ENCODE measurements at regions not wholly inside any gene's neighbourhood (a gene's known extent, or its start where the extent isn't known, plus 50 kb on each side); places are given as distances from the start of the nearest gene placed in this dataset.
"Not testable (repeated sequence)": the region's sequence is repeated elsewhere in the genome, so short reads cannot be mapped to it uniquely, and the experiment has no call there.

DNA sequence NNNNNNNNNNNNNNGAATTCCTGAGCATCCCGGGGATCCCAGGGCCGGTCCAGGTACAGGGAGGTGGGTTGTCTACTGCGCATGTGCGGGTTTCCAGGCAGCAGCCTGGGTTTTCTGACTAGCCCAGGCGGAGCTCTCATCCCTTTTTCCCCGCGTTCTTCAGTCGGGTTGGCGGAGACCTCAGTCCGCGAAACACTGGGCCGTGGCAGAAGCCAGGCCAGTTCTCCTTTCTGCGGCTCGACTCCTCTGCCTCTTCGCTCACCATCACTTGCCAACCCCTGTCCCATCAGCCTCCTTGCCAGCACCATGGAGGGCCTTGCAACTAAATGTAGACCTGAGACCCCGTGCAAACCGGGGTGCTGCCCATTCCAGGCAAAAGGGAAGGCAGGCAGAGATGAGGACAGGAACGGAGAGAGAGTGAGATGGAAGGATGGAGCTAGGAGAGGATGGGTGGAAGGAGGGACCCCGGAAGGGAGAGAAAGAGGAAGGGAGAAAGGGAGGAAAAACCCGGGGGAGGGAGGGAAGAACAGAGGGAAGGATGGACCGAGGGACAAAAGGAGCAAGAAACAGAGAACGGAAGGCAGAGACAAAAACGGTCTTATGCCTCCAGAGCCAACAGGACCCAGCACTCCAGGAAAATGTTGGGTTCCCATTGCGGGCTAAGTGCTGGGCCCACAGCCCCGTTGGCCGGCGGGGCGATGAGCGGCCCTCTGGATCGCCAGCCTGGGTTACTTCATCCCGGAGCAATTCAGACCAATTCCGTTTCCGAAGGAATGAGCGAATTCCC, 445.4 kb upstream of the DEFB115 start:
- DNase-seq (ENCODE audit: low read depth): peak; percentile 77

DNA sequence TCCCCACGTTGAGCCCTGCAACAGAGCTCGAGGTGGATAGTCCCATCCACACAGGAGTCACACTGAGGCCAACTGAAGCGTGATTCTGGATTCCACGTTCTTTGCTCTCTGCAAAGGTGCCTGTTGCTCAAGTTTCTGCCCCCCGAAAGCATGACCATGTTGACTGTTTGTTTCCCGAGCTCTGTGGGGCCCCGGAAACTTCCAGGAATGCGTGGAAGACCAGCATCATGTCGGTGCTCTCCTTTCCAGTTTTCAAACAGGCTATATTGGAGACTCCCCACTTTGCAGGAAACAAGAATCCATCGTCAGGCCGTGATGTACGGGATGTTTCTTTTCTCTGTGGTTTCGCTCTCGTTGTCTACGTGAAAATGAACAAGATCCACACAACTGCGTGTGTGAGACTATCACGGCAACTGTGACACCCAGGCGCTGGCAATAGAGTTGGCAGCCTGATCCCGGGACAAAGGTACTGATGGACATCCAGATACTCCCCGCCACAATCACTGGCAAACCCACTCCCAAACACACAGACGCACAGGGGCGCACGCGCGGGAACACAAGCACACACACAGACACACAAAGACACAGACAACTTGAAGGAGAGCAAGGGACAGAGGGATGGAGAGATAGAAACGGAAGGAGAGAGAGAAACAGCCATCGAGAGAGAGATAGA, 444.6 kb upstream of the DEFB115 start:
- no peak for DNase-seq (ENCODE audit: low read depth)

DNA sequence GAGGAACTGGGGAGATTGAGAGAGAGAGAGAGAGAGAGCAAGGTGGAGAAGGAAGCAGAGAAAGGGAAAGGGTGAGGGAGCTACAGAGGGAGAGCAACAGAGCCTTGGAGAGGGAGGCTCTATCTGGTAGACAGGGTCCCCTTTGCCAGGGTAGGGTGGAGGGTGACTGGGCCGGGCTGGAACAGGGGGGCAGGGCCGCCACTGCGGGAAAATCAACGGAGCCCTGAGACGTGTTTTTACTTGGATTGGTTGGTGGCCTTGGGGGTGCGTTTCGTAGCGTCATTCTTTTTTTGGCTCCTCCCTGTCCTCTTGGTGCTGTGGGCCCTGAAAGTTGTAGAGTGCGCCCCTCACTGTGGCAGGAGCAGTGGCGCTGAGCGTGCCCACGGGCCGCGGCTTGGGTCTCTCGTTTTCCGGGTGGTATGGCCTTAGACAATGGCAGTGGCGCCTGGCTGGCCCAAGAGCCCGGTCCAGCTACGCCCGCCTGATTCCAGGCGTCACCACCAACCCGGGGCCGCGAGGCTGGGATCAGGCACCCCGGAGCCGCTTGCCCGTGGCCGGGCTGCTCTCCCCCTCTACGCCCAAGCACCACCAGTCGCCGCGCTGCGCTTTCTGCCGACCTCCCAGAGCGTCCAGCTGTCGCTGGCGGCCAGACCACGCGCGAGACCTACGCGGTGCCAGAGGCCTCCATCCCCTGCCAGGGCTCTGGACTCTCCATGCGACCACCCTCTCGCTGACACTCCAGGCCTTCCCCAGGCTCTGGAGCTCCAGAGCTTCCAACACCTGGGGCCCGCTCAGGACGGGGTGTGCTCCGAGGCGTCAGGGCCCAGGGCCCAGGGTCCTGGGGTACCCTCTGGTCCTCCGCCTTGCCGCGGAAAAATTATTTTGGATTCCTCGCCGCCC, 443.8 kb upstream of the DEFB115 start:
- DNase-seq (ENCODE audit: low read depth): peak; percentile 23

DNA sequence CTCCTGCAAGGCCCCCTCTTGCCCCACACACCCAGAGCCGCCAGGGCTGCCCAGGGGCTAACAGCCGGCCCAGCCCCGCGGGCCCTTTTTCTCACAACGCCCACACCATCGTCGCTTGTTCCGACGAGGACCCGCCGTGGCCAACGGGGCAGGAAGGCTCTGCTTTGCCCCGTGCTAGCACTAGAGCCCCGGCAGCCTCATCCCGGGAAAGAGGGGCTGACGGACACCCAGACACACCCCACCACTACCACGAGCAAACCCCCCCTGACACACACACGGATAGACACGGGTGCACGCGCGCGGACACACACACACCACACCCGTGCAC, 443.2 kb upstream of the DEFB115 start:
- DNase-seq (ENCODE audit: low read depth): peak; percentile 22

DNA sequence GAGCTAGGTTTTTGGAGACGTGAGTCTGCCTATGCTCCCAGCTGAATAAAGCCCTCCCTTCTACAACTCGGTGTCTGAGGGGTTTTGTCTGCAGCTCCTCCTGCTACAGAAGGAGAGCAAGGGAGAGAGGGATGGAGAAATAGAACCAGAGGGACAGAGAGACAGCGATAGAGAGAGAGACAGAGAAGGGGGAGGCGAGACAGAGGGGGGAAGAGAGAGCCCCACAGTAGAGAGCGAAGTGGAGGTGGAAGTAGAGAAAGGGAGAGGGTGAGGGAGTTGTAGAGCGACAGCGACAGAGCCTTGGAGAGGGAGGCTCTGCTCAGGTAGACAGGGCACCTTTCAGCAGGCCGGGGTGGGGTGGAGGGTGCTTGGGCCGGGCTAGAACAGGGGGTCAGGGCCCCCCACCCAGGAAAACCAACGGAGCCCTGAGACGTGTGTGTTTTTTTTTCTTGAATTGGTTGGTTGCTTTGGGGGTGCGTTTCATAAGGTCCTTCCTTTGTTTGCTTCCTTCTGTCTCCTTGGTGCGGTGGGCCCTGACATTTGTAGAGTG, 442.4 kb upstream of the DEFB115 start:
- DNase-seq (ENCODE audit: low read depth): peak; percentile 11

DNA sequence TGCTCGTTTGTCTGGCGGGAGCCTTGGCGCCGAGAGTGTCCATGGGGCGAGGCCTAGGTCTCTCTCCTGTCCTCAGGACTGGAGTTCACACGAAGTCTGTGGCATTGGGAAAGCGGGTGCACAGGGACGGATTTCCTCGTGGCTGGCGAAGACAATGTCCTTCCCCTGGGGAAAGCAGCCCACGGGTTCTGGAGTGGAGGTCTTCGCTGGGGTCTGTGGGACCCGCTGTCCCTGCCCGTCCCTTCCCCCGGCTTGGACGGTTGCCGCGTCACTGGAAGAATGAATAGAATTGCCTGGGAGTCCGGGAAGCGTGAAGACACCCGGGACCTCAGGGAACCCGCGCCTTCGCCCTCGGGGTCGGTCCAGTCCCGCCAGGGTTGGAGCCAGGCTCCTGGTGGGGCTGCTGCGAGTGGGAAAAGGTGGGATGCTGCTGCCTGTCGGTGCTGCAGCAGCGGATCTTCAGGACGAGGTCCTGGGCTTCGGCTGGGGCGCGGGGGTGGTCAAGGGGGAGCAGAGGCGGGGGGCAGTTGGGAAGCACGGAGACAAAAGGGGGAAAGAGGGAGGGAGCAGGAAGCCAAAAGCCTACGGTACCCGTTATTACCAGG, 441.8 kb upstream of the DEFB115 start:
- DNase-seq (ENCODE audit: low read depth): peak; percentile 18

DNA sequence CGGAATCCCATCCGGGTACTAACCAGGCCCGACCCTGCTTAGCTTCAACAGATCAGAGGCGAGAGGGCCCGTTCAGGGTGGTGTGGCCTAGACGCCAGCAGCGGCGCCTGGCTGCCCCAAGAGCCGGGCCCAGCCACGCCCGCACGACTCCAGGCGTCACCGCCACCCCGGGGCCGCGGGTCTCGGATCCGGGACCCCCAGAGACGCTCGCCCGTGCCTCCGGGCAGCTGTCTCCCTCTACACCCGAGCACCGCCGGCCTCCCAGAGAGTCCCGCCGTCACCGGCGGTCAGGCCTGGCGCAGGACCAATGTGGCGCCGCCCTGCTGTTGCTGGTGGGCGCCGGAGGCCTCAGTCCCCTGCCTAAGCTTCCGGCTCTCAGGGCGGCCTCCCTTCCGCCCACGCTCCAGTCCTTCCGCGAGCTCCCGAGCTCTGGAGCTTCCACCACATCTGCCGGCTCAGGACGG, 441.2 kb upstream of the DEFB115 start:
- peak; percentile 85 for DNase-seq (ENCODE audit: low read depth)

DNA sequence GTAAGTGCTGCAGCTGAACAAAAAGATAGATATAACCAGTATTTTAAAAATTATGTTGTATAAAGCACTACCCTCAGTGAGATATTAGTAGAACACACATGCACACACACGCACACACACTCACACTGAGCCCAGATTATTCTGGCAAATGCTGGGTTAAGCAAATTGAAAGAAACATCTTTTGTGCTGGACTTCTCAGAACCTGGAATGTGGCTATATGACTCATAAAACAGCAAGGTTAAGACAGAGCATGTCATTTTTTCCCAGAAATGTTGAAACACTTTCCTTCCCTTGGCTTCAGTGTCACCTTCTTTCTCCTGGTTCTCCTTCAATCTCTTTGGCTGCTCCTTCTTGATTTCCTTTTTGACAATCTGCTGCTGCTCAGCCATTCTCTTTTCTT, 435.8 kb upstream of the DEFB115 start:
- not testable (repeated sequence) for DNase-seq (ENCODE audit: low read depth)

DNA sequence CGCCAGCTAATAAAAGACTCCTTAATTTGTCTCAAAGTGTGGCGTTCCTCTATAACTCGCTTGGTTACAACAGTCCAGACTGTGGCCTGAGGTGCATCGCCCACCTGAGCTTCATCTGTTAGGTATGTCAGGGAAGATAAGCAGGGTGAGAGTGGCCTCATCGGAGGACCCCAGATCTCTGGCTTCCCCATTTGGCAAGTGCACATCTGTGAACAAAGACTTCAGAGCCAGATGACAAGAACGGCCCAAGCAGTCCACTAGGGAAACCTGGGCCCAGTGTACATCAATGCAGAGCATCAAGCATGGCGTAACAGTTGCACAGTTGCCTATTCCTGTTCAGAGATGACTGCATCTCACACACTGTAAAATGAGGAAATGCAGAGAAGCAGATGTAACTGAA, 432.8 kb upstream of the DEFB115 start:
- DNase-seq (ENCODE audit: low read depth): not testable (repeated sequence)

DNA sequence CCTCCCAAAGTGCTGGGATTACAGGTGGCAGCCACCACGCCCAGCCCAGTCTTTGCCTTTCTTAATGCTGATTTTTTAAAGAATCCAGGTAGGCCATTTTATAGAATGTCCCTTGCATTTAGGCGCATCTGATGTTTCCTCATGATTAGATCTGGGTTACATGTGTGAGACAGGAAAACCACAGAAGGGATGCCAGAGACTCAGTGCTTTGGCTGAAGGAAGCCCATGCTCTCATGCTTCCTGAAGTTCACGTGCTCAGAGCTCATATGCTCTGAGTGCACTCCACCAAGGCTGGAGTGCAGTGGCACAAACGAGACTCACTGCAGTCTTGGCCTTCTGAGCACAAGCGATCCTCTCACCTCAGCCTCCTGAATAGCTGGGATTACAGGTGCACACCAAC, 411.5 kb upstream of the DEFB115 start:
- DNase-seq (ENCODE audit: low read depth): not testable (repeated sequence)

DNA sequence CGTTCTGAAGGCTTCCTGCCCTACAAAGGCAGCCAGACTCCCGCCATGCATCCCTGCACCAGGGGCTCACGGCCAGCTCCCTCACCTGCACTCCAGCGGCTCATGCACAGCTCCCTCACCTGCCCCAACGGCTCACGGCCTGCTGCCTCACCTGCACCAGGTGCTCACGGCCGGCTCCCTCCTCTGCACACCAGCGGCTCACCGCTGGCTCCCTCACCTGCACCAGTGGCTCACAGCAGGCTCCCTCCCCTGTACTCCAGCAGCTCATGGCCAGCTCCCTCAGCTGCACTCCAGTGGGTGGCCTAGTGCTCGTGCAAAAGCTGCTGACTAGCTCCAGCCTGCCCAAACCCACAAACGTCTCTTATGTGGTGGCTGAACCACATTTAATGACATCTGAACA, 389.2 kb upstream of the DEFB115 start:
- not testable (repeated sequence) for DNase-seq (ENCODE audit: low read depth)

DNA sequence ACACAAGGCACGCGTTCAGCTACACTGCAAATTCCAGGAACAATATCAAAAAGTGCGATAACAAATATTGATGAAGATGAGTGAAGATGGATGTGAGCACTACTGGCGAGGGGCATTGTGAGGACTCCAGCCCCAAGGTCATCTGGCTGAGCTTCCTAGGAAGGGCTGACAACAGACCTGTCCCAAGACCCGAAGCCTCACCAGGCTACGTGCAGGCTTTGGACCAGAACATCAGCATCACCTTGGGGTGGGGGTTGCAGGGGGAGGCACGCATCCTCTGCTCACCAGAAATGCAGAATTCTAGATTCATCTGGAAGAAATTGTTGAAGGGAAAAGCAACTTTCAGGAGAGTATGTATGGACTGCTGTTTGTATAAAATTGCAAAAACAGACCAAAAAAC, 386.3 kb upstream of the DEFB115 start:
- DNase-seq (ENCODE audit: low read depth): not testable (repeated sequence)

DNA sequence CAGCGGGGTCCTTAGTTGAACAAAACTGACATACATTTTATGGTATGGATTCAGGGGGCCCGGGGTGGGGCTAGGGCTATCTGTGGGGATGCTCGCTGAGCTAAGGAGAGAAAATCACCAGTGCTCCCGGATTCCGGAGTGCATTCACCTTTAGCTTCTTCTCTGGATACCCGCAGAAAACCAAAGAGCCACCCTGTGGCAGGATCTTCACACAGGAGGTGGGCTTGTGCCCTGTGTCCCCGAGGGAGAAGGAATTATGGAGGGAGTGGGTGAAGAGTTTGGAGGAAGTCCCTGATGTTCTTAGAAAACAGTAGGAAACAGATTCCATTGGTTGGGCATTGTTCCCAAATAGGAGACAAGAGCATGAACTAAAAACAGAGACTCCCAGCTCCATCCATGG, 385.2 kb upstream of the DEFB115 start:
- DNase-seq (ENCODE audit: low read depth): not testable (repeated sequence)

DNA sequence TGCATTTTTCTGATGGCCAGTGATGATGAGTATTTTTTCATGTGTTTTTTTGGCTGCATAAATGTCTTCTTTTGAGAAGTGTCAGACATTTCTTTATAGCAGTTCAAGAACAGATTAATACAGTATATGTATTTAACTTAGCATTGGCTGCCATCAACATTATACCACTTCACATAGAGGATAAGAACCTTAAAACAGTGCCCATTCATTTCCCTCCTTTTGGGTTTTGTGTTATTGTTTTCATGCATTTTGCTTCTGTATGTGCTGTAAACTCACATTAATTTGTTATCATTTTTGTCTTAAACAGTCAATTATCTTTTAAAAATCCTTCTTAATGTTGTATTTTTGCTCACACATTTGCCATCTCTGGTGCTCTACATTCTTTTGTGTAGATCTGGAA, 381.6 kb upstream of the DEFB115 start:
- not testable (repeated sequence) for DNase-seq (ENCODE audit: low read depth)

DNA sequence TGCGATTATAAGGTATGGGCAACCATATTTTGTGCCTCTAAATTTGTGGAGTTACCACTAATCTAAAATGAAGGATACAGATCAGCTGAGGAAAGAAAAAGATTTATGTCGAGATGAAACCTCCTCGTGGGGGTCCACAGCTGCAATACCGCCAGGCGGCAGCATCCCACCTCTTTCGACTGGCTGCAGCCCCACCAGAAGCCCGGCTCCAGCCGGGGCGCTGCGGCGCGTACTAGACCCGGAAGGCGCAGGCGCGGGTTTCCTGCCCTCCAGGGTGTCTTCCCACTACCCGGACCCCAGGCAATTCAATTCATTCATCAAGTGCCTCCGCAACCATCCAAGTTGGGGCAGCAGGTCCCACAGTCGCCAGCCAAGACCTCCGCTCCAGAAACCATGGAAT, 366.1 kb upstream of the DEFB115 start:
- not testable (repeated sequence) for DNase-seq (ENCODE audit: low read depth)

DNA sequence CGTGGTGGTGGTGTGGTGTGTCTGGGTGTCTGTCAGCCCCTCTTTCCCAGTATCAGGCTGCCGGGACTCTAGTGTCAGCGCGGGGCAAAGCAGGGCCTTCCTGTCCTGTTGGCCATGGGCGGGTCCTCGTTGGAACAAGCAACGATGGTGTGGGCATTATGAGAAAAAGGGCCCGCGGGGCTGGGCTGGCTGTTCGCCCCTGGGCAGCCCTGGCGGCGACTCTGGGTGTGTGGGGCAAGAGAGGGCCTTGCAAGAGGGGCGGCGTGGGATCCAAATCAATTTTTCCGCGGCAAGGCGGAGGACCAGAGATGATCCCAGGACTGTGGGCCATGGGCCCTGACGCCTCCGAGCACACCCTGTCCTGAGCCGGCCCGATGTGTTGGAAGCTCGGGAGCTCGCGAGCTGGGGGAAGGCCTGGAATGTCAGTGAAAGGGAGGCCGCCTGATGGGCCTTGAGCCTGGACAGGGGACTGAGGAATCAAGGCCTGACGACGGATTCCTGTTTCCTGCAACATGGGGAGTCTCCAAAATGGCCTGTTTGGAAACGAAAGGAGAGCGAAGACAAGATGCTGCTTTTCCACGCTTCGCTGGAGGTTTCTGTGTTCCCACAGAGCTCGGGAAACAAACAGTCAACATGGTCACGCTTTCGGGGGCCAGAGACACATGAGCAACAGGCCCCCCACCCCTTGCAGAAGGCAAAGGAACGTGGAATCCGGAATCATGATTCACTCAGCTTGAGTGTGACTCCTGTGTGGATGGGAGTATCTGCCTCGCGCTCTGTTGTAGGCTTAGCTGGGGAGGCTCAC, 364.7 kb upstream of the DEFB115 start:
- no peak for DNase-seq (ENCODE audit: low read depth)

DNA sequence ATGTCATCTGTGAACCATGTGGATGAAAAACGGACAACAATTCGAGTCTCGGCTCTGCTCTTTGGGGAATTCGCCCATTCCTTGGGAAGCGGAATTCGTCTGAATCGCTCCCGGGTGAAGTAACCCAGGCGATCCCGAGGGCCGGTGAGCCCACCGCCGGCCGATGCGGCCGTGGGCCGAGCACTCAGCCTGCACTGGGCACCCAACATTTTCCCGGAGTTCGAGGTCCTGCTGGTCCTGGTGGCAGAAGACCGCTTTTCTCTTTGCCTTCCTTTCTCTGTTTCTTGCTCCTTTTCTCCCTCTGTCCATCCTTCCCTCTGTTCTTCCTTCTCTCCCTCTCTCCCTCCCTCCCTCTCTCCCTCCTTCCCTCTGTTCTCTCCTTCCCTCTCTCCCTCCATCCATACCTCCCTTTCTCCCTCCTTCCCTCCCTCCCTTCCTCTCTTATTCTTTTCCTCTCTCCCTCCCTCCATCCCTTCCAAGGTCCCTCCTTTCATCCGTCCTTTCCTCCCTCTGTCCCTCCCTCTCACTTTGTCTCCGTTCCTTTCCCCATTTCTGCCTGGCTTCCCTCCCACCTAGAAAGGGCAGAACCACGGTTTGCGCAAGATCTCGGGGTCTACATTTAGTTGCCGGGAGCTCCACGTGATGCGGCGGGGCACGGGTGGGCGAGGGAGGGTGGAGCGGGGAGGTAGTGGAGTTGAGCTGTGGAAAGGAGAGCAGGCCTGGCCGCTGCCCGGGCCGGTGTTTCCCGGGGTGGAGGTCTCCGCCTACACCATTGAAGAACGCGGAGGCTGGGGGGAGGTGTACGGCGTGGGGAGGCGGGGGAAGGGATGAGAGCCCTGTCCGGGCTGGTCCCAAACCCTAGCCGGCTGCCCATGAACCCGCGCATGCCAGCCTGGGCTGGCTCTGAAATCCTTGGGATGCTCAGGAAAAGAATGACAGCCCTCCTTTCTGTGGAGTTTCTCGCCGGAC, 363.8 kb upstream of the DEFB115 start:
- not testable (repeated sequence) for DNase-seq (ENCODE audit: low read depth)

DNA sequence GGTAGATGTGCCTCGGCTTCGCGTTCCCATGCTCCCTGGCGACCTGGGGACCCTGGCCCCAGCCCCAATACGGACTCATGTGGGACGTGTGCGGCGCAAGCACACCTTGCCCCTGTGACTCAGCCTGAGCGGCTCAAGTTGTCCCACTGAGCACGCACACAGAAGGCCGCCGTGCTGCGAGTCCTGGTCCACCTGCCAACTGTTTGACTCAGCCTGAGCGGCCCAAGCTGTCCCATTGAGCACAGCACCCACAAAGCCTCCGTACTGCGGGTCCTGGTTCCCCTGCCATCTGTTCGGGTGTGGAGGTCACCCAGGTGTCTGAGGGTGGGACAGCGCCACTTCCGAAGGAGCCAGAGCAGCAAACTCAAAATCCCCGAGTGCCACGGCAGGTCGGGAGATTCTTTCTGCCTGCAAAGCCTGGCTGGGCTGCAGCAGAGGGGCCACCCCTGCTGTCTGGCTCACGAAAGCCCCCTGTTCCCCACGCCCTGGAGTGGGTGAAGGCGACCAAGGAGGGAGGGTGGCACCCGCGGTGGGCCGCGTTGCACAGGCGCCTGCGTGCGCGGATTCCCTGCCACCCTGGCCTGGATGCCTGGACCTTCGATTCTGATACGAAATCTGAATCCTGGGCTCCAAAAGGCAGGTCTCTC, 362.6 kb upstream of the DEFB115 start:
- not testable (repeated sequence) for DNase-seq (ENCODE audit: low read depth)

DNA sequence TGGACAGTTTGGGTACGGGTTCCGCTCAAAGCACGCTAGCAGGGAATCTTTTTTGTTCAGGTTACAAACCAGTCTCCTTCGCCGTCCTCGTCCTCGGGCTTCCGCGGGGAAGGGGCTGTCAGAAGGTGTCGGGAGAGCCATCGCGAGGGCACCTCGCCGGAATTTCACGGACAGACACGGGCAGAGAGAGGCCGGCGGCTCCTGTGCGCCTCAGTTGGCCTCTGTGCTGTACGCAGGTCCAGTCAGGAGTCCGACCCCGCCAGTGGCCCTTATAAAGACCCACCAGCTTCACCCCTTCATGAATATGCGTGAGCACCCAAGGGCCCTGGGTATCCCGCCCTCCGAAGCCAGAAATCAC, 362.1 kb upstream of the DEFB115 start:
- not testable (repeated sequence) for DNase-seq (ENCODE audit: low read depth)
